ENCODE measurements at regions not wholly inside any gene's neighbourhood (a gene's known extent, or its start where the extent isn't known, plus 50 kb on each side); places are given as distances from the start of the nearest gene placed in this dataset.

DNA sequence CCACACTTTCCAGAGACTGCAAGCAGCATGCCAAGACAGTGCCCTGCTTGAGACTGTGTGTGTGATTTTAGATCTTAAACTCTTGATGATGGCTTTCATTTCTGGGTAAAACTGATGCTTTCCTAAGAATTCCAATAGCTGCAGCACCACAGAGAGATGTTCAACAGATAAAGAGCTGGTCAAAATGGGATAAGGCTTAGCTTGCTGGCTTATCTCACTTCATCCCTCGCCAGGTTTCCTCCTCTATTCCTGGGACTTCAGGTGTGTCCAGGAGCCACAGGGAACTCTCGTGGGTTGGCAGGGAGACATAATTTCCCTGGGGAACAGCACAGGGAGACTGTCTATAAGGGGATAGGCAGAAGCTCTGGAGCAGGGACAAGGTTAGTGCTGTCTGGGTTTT lies 137.3 kb downstream of the KCTD15 start:
- TF ChIP-seq POLR2AphosphoS5 (IDR thresholded peaks at IDR 0.05; ENCODE audit: low read depth, low read length) (no peak), REST (IDR thresholded peaks at IDR 0.05; ENCODE audit: insufficient read depth in 1 of 2, low read depth in 2 of 2, low read length in 2 of 2) (no peak)
